ENCODE measurements at regions not wholly inside any gene's neighbourhood (a gene's known extent, or its start where the extent isn't known, plus 50 kb on each side); places are given as distances from the start of the nearest gene placed in this dataset.
"Not testable (repeated sequence)": the region's sequence is repeated elsewhere in the genome, so short reads cannot be mapped to it uniquely, and the experiment has no call there.

- DNase-seq (ENCODE audit: low read depth in 3 of 3), result no peak
Measured at GRCh38 chr13:22828081-22828480, 352.7 kb upstream of the SGCG start.

DNA sequence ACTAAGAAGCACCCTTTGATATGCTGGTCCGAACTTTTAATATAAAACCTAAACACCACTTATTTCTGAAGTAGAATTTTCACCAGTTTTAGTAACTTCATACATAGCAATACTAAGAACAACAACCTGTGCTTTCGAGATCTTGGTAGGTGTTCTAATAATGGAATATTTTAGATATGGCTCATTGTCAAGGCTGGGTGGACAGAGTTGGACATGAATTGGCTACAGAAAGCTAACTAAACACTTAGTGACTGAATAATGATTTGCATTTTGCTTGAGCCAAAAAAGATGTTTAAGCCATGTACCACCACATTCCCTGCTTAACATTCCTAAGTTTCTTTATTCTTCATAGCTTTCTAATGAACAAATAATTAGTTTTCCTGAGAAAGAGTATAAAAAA lies 344.3 kb upstream of the SGCG start:
- no peak for DNase-seq (ENCODE audit: low read depth in 3 of 3)

GRCh38 chr13:22837980-22838647 lies 342.7 kb upstream of the SGCG start:
- DNase-seq (ENCODE audit: low read depth in 3 of 3), result no peak

- no peak for DNase-seq (ENCODE audit: low read depth in 3 of 3)
Measured at GRCh38 chr13:22839603-22840530, 340.9 kb upstream of the SGCG start.

DNA sequence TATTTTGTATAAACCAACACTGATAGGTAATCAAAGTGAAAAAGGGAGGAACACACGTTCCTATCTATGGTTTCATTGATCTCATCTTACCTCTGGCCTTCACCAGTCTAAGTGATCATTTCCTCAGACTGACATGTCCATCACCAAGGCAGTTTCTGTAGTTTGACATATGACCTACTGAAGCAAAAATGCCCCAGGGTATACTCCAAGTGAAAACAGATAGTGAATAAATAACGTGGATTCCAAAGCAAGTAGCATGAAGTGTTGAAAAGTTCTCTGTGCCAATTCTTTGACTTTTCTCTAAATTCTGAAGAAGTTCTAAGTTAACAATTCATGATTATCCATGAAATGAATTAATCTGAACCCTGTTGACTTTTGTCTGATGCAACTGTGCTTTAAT lies 334.2 kb upstream of the SGCG start:
- no peak for DNase-seq (ENCODE audit: low read depth in 3 of 3)

DNA sequence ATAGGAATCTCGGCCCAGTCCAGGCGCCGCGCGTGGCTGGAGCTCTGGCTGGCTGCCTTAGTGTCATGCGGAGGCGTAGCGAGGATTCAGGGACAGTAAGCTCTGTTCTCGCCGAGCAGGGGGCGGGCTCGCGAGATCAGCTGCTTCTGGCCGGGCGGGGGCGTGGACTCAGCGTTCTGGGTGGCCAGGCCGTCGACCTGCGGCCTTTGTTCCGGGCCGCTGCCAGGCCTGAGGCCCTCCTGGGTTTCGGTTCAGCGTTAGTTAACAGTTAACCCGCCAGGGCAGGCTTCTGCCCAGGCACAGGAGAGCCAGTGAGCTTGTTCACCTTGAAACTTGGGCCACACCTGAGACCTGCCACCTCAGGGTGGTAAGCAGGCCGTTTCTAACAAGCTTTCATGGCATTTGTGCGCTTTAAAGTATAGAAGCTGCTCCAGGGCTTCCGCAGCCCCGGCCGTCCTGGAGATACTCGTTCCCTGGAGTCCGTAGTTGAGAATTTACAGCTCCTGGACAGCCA lies 332.2 kb upstream of the SGCG start:
- no peak for DNase-seq (ENCODE audit: low read depth in 3 of 3)

DNA sequence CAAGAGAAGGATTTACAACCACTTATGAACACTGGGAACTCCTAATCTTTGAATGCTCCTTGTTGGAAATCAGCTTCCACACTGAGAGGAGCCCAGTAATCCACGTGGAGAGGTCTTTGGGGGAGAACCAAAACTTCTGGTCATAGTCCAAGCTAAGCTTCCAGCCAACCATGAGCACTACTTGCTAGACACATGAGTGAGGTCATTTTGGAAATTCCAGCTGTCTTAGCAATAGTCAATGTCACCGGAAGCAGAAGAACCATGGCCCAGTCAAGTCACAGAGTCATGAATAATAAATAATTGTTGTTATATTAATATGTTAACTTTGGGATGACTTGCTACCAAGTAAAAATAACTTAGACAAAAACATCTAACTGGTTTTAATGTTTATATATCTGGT lies 324.9 kb upstream of the SGCG start:
- no peak for DNase-seq (ENCODE audit: low read depth in 3 of 3)

DNA sequence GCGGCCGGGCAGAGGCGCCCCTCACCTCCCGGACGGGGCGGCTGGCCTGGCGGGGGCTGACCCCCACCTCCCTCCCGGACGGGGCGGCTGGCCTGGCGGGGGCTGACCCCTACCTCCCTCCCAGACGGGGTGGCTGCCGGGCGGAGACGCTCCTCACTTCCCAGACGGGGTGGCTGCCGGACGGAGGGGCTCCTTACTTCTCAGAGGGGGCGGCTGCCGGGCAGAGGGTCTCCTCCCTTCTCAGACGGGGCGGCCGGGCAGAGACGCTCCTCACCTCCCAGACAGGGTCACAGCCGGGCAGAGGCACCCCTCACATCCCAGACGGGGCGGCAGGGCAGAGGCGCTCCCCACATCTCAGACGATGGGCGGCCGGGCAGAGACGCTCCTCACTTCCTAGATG lies 321.8 kb upstream of the SGCG start:
- not testable (repeated sequence) for DNase-seq (ENCODE audit: low read depth in 3 of 3)

DNA sequence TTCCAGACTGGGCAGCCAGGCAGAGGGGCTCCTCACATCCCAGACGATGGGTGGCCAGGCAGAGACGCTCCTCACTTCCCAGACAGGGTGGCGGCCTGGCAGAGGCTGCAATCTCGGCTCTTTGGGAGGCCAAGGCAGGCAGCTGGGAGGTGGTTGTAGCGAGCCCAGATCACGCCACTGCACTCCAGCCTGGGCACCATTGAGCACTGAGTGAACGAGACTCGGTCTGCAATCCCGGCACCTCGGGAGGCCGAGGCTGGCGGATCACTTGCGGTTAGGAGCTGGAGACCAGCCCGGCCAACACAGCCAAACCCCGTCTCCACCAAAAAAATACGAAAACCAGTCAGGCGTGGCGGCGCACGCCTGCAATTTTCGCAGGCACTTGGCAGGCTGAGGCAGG lies 321.4 kb upstream of the SGCG start:
- DNase-seq (ENCODE audit: low read depth in 3 of 3), result not testable (repeated sequence)

- DNase-seq (ENCODE audit: low read depth in 3 of 3), result no peak
Measured at GRCh38 chr13:22861958-22862466, 318.8 kb upstream of the SGCG start.

DNA sequence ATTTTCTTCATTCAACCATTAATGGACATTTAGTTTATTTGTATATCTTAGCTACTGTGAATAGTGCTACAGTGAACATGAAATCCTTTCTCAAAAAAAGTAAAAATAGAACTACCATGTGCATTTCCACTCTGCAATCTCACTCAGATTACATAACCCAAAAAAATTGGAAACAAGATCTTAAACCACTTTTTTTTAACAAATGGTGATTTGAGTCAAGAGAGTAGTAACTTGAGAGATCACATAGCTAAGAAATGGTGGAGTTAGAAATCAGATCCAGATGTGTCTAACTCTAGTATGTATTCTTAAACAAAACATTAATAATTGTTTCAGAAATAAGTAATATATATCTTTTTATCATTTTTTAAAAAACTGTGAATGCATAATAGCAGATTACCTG lies 318.3 kb upstream of the SGCG start:
- DNase-seq (ENCODE audit: low read depth in 3 of 3), result no peak

DNA sequence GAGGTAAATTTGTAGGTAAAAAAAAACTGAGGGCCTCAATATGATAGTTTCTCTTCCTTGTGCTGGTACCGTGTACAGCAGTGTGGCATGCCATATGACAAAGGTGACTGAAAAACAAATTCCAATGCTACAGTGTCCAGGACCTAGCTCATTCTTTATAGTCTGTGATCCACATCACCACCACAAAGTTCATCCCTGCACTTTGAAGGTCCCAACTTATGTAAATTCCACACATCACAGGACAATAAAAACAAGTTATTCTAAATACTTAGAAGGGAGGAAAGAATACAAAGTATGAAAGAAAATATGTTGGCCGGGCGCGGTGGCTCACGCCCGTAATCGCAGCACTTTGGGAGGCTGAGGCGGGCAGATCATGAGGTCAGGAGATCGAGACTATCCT lies 314.6 kb upstream of the SGCG start:
- DNase-seq (ENCODE audit: low read depth in 3 of 3), result no peak

GRCh38 chr13:22871231-22871630 lies 309.5 kb upstream of the SGCG start:
- DNase-seq (ENCODE audit: low read depth in 3 of 3), result no peak

GRCh38 chr13:22874839-22875238 lies 305.9 kb upstream of the SGCG start:
- no peak for DNase-seq (ENCODE audit: low read depth in 3 of 3)

- no peak for DNase-seq (ENCODE audit: low read depth in 3 of 3)
Measured at GRCh38 chr13:22877421-22877820, 303.4 kb upstream of the SGCG start.

GRCh38 chr13:22880741-22881720 lies 299.7 kb upstream of the SGCG start:
- no peak for DNase-seq (ENCODE audit: low read depth in 3 of 3)

DNA sequence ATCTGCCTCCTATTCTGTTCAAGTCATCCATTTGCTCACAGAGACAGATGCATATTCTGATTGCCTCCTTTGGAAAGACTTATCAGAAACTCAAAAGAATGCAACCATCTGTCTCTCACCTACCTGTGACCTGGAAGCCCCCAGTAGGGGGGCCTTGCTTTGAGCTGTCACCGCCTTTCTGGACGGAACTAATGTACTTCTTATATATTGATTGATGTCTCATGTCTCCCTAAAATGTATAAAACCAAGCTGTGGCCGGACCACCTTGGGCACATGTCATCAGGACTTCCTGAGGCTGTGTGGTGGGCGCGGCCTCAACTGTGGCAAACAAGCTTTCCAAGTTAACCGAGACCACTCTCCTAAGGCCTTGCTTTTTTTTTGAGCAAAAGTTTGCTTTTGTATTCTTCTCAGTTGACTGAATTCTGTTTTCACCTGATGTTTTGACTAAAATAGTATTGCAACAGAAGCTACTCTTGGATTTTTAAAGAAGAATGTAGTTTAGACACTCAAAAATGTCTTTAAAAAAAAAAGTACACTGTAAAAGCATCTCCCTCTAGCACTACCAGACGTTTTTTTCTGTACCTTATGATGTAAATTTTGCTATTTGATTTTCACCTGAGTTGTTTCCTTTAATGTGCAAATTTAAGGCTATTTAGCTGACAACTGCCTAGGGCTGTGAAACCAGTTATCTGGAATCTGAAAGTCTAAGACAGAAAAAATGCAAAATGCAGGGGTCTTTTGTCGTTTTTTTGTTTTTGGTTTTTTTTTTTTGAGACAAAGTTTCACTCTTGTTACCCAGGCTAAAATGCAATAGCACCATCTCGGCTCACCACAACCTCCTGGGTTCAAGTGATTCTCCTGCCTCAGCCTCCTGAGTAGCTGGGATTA lies 298.8 kb upstream of the SGCG start:
- DNase-seq (ENCODE audit: low read depth in 3 of 3), result not testable (repeated sequence)

DNA sequence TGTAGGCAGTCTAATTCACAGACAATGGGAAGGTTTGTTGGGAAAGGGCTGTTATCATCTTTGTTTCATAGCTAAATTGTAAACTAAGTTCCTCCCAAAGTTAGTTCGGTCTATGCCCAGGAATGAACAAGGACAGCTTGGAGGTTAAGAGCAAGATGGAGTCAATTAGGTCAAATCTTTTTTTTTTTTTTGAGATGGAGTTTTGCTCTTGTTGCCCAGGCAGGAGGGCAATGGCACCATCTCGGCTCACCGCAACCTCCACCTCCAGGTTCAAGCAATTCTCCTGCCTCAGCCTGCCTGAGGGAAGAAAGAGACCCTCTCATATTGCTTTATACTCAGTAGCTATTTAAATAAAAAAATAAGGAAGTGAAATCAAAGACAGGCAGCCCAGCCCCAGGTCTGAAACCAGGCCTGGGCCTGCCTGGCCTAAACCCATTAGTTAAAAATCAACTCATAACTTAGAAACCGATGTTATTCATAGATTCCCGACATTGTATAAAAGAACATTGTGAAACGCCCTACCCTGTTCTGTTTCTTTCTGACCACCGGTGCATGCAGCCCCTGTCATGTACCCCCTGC lies 297.4 kb upstream of the SGCG start:
- no peak for DNase-seq (ENCODE audit: low read depth in 3 of 3)

DNA sequence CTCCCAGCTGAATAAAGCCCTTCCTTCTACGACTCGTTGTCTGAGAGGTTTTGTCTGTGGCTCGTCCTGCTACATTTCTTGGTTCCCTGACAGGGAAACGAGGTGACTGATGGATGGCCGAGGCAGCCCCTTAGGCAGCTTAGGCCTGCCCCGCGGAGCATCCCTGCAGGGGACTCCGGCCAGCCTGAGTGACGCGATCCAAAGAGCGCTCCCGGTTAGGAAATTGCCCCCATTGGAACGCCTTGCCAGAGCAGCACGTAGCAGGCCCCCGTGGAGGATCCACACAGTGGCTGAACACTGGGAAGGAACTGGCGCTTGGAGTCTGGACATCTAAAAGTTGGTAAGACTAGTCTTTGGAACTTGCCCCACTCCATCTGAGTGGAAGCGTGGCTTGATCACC lies 296.8 kb upstream of the SGCG start:
- no peak for DNase-seq (ENCODE audit: low read depth in 3 of 3)

- not testable (repeated sequence) for DNase-seq (ENCODE audit: low read depth in 3 of 3)
Measured at GRCh38 chr13:22886061-22886460, 294.7 kb upstream of the SGCG start.

Measured in stimulated activated CD4-positive, alpha-beta T cell treated with anti-CD3 and anti-CD28 coated beads, TNF-alpha, amount 100 ng/mL, for 48 hours (primary cell).